ENCODE measurements at regions not wholly inside any gene's neighbourhood (a gene's known extent, or its start where the extent isn't known, plus 50 kb on each side); places are given as distances from the start of the nearest gene placed in this dataset.

DNA sequence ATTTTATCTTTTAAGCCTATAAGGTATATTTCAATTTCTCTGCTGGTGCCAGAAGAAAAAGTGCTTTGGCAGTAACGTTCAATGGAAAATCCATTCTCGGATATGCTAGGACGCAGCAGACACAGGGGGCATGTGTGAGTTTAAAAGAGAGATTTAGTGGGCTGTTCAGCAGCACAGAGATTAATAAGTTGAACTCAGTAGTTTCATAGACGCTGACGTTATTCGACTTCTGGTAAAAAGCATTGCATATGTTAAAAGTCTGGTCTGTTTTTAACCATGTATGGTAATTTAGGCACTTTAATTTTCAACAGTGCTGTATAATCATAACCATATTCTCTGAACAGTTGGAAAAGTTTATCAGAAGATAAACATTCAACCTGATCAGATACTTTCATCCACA lies 99.6 kb downstream of the ATP6V1G3 start:
- no peak for TF ChIP-seq EZH2 (IDR thresholded peaks at IDR 0.05; ENCODE audit: insufficient read depth, poor library complexity, severe bottlenecking)
- TF ChIP-seq EZH2phosphoT487 (IDR thresholded peaks at IDR 0.05; ENCODE audit: insufficient read depth, low read depth) = no peak
